SK-N-SH treated with all-trans-retinoic acid at 6 μM for 48 hours (cell line): ENCODE measurements at regions not wholly inside any gene's neighbourhood (a gene's known extent, or its start where the extent isn't known, plus 50 kb on each side); places are given as distances from the start of the nearest gene placed in this dataset.

Experiments used
- ARNTL ChIP-seq: fragments of 450-650 bp; formaldehyde crosslinking; IDR thresholded peaks from 2 replicates; pipeline ENCODE4 v1.5.0; 2020; ENCODE audit warnings: low read depth, mild to moderate bottlenecking, moderate library complexity, borderline replicate concordance
- CSDC2 ChIP-seq: fragments of 250-450 bp; sonication (Bioruptor Pico); IDR thresholded peaks from 2 replicates; pipeline ENCODE4 v1.5.0; 2020; ENCODE audit warnings: mild to moderate bottlenecking, moderate library complexity
- GLIS3 ChIP-seq: fragments of 250-450 bp; sonication (Bioruptor Pico); IDR thresholded peaks from 2 replicates; pipeline ENCODE4 v1.5.0; 2020; ENCODE audit warnings: mild to moderate bottlenecking, moderate library complexity
- PATZ1 ChIP-seq: fragments of 250-450 bp; sonication (Bioruptor Pico); IDR thresholded peaks from 2 replicates; pipeline ENCODE4 v1.8.0; 2020; ENCODE audit warnings: mild to moderate bottlenecking, moderate library complexity, borderline replicate concordance
- POU6F1 ChIP-seq: fragments of 250-450 bp; sonication (Bioruptor Pico); IDR thresholded peaks from 2 replicates; pipeline ENCODE4 v1.8.0; 2021; ENCODE audit warnings: low read depth, mild to moderate bottlenecking, moderate library complexity, borderline replicate concordance
- SNAI2 ChIP-seq: fragments of 250-450 bp; sonication (Bioruptor Pico); IDR thresholded peaks from 2 replicates; pipeline ENCODE4 v1.5.0; 2020; ENCODE audit warnings: mild to moderate bottlenecking, moderate library complexity
- ZFP3 ChIP-seq: fragments of 250-450 bp; sonication (Bioruptor Pico); IDR thresholded peaks from 2 replicates; pipeline ENCODE4 v1.5.0; 2020; ENCODE audit warnings: mild to moderate bottlenecking, moderate library complexity
- ZNF565 ChIP-seq: fragments of 450-650 bp; formaldehyde crosslinking; conservative IDR thresholded peaks from 2 replicates; pipeline ENCODE4 v1.5.0; 2020; ENCODE audit warnings: low read depth, mild to moderate bottlenecking, moderate library complexity

GRCh38 chr20:22308934-22309333 lies 275.4 kb downstream of the FOXA2 start:
- TF ChIP-seq POU6F1 (no peak), PATZ1 (CRISPR knock-in tag) (no peak), GLIS3 (CRISPR knock-in tag) (no peak), ARNTL (CRISPR knock-in tag) (no peak), SNAI2 (CRISPR knock-in tag) (no peak), ZFP3 (CRISPR knock-in tag) (no peak), CSDC2 (CRISPR knock-in tag) (no peak), ZNF565 (CRISPR knock-in tag) (no peak)
